ENCODE measurements at regions not wholly inside any gene's neighbourhood (a gene's known extent, or its start where the extent isn't known, plus 50 kb on each side); places are given as distances from the start of the nearest gene placed in this dataset.

DNA sequence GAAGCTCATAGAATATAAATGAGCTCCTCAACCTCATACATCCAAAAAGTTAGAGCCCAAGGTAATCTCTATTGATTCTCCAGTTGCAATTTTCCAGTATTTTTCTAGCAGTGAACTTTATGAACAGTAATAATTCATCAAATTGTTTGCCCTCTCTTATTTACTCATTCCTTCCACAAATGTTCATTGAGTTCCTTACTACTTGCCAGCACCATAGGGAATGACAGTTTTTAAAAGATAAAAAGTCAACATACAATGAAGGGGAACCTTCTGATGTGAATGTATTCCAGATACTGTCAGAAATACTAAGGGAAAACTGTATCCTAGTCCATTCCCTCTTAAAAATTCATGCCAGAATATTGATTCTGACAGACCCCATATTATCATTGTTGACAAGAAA, 277.0 kb upstream of the C1orf87 start:
- Histone ChIP-seq H3K9ac (ENCODE audit: low read length) (no peak overlapping the region), H3K79me2 (ENCODE audit: insufficient read depth, low read length) (no peaks in the 10 kb centered on the region), H3K36me3 (ENCODE audit: low read length) (no peaks in the 10 kb centered on the region), H3K9me3 (ENCODE audit: insufficient read depth, low read length) (no peaks in the 10 kb centered on the region), H3K9me2 (replicated peaks; ENCODE audit: insufficient read depth, low read length) (no peaks in the 10 kb centered on the region), H2AFZ (ENCODE audit: low read depth, low read length, severe bottlenecking) (no peak overlapping the region), H3K4me2 (ENCODE audit: low read depth, low read length, poor library complexity, severe bottlenecking) (no peak overlapping the region), H3K27me3 (ENCODE audit: low read length) (no peaks in the 10 kb centered on the region), H3K27ac (ENCODE audit: low read depth, low read length) (no peak overlapping the region), H3K4me3 (ENCODE audit: insufficient read depth, low read length, poor library complexity, severe bottlenecking) (no peak overlapping the region), H4K20me1 (ENCODE audit: low read depth, low read length) (no peaks in the 10 kb centered on the region), H3F3A (ENCODE audit: insufficient read depth) (no peaks in the 10 kb centered on the region)
- TF ChIP-seq EZH2phosphoT487 (conservative IDR thresholded peaks at IDR 0.05; ENCODE audit: low read length), result no peak
- no peak for TF ChIP-seq CTCF (IDR thresholded peaks at IDR 0.05; ENCODE audit: insufficient read depth, low read length, poor library complexity, severe bottlenecking)

DNA sequence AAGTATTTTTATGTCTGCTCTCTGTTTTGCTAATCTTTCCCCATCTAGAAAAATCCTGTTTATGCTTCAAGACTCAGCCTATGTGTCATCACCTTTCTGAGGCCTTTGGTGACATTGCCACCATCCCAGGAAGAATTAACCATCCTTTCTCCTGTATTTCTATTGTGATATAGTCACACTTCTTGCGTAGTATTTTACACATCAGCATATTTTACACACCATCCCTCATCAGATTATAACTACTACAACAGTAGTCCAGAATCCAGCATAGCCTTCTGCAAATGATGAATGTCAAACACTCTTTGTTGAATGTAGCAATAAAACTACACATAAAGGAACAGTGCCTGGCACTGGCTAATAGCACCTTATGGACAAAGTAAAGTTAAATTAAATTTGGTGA, 275.3 kb upstream of the C1orf87 start:
- Histone ChIP-seq H4K20me1 (ENCODE audit: low read depth, low read length) (no peaks in the 10 kb centered on the region), H3K9me3 (ENCODE audit: insufficient read depth, low read length) (no peaks in the 10 kb centered on the region), H3K4me2 (ENCODE audit: low read depth, low read length, poor library complexity, severe bottlenecking) (no peak overlapping the region), H3F3A (ENCODE audit: insufficient read depth) (no peaks in the 10 kb centered on the region), H3K27ac (ENCODE audit: low read depth, low read length) (no peak overlapping the region), H3K9ac (ENCODE audit: low read length) (no peak overlapping the region), H3K9me2 (replicated peaks; ENCODE audit: insufficient read depth, low read length) (no peaks in the 10 kb centered on the region), H3K27me3 (ENCODE audit: low read length) (no peaks in the 10 kb centered on the region), H3K79me2 (ENCODE audit: insufficient read depth, low read length) (no peaks in the 10 kb centered on the region), H3K36me3 (ENCODE audit: low read length) (no peaks in the 10 kb centered on the region), H3K4me3 (ENCODE audit: insufficient read depth, low read length, poor library complexity, severe bottlenecking) (no peak overlapping the region), H2AFZ (ENCODE audit: low read depth, low read length, severe bottlenecking) (no peak overlapping the region)
- TF ChIP-seq CTCF (IDR thresholded peaks at IDR 0.05; ENCODE audit: insufficient read depth, low read length, poor library complexity, severe bottlenecking), result no peak
- no peak for TF ChIP-seq EZH2phosphoT487 (conservative IDR thresholded peaks at IDR 0.05; ENCODE audit: low read length)

GRCh38 chr1:60345621-60346020, 272.1 kb upstream of the C1orf87 start:
- Histone ChIP-seq H3K27ac (ENCODE audit: low read depth, low read length) (no peak overlapping the region), H3K9me3 (ENCODE audit: insufficient read depth, low read length) (no peaks in the 10 kb centered on the region), H3K9me2 (replicated peaks; ENCODE audit: insufficient read depth, low read length) (no peaks in the 10 kb centered on the region), H4K20me1 (ENCODE audit: low read depth, low read length) (no peaks in the 10 kb centered on the region), H3K36me3 (ENCODE audit: low read length) (no peaks in the 10 kb centered on the region), H2AFZ (ENCODE audit: low read depth, low read length, severe bottlenecking) (no peak overlapping the region), H3K27me3 (ENCODE audit: low read length) (no peaks in the 10 kb centered on the region), H3F3A (ENCODE audit: insufficient read depth) (no peaks in the 10 kb centered on the region), H3K4me3 (ENCODE audit: insufficient read depth, low read length, poor library complexity, severe bottlenecking) (no peak overlapping the region), H3K9ac (ENCODE audit: low read length) (no peak overlapping the region), H3K79me2 (ENCODE audit: insufficient read depth, low read length) (no peaks in the 10 kb centered on the region), H3K4me2 (ENCODE audit: low read depth, low read length, poor library complexity, severe bottlenecking) (no peak overlapping the region)
- TF ChIP-seq CTCF (IDR thresholded peaks at IDR 0.05; ENCODE audit: insufficient read depth, low read length, poor library complexity, severe bottlenecking) (no peak), EZH2phosphoT487 (conservative IDR thresholded peaks at IDR 0.05; ENCODE audit: low read length) (no peak)

GRCh38 chr1:60345049-60345448, 271.5 kb upstream of the C1orf87 start:
- Histone ChIP-seq H3K27ac (ENCODE audit: low read depth, low read length) (no peak overlapping the region), H4K20me1 (ENCODE audit: low read depth, low read length) (no peaks in the 10 kb centered on the region), H3K9me3 (ENCODE audit: insufficient read depth, low read length) (no peaks in the 10 kb centered on the region), H2AFZ (ENCODE audit: low read depth, low read length, severe bottlenecking) (no peak overlapping the region), H3K36me3 (ENCODE audit: low read length) (no peaks in the 10 kb centered on the region), H3K9me2 (replicated peaks; ENCODE audit: insufficient read depth, low read length) (no peaks in the 10 kb centered on the region), H3K9ac (ENCODE audit: low read length) (no peak overlapping the region), H3F3A (ENCODE audit: insufficient read depth) (no peaks in the 10 kb centered on the region), H3K4me3 (ENCODE audit: insufficient read depth, low read length, poor library complexity, severe bottlenecking) (no peak overlapping the region), H3K4me2 (ENCODE audit: low read depth, low read length, poor library complexity, severe bottlenecking) (no peak overlapping the region), H3K27me3 (ENCODE audit: low read length) (no peaks in the 10 kb centered on the region), H3K79me2 (ENCODE audit: insufficient read depth, low read length) (no peaks in the 10 kb centered on the region)
- TF ChIP-seq CTCF (IDR thresholded peaks at IDR 0.05; ENCODE audit: insufficient read depth, low read length, poor library complexity, severe bottlenecking) (no peak), EZH2phosphoT487 (conservative IDR thresholded peaks at IDR 0.05; ENCODE audit: low read length) (no peak)

All from SU-DHL-6 (cell line).